ENCODE measurements at regions not wholly inside any gene's neighbourhood (a gene's known extent, or its start where the extent isn't known, plus 50 kb on each side); places are given as distances from the start of the nearest gene placed in this dataset.

GRCh38 chr2:83531206-83531826 lies 927.8 kb downstream of the SUCLG1 start:
- Histone ChIP-seq H3K4me1 (ENCODE audit: insufficient read depth) (no peaks in the 10 kb centered on the region), H3K36me3 (ENCODE audit: low read depth) (no peaks in the 10 kb centered on the region), H3K9ac (no peak overlapping the region), H3K27me3 (replicated peaks; ENCODE audit: insufficient read depth) (no peaks in the 10 kb centered on the region; the same call in 1 of the 2 replicates), H3K9me2 (ENCODE audit: insufficient read depth) (peaks cover 3% of the 10 kb centered on the region; the same call in 1 of the 2 replicates), H3K9me3 (ENCODE audit: low read depth) (no peaks in the 10 kb centered on the region), H2AFZ (no peak overlapping the region), H3F3A (ENCODE audit: insufficient read depth) (no peaks in the 10 kb centered on the region), H3K27ac (no peak overlapping the region), H4K20me1 (ENCODE audit: insufficient read depth) (no peaks in the 10 kb centered on the region), H3K4me2 (ENCODE audit: unreplicated experiment) (no peak overlapping the region), H3K79me2 (ENCODE audit: insufficient read depth) (no peaks in the 10 kb centered on the region), H3K4me3 (no peak overlapping the region)
- in situ Hi-C loops (cut with MboI) = no loop called here
- WGBS, 2 experiments (ENCODE audit: low coverage in 1 of 2, low lambda C conversion rate in 2 of 2, missing lambda C conversion rate in 2 of 2) = 11 to 14% methylated on average over 5 of the region's 5 CpGs
- no peak for DNase-seq
- no peak for TF ChIP-seq EZH2phosphoT487 (IDR thresholded peaks at IDR 0.05; ENCODE audit: insufficient read depth, low read depth)
- no peak for TF ChIP-seq EZH2 (IDR thresholded peaks at IDR 0.05; ENCODE audit: insufficient read depth, poor library complexity, severe bottlenecking)

- in situ Hi-C loops (cut with MboI) = no loop called here
- Histone ChIP-seq H3K27me3 (replicated peaks; ENCODE audit: insufficient read depth) (no peaks in the 10 kb centered on the region; the same call in 1 of the 2 replicates), H3K36me3 (ENCODE audit: low read depth) (no peaks in the 10 kb centered on the region), H3K27ac (no peak overlapping the region), H3K9me2 (ENCODE audit: insufficient read depth) (peaks cover 3% of the 10 kb centered on the region; the same call in 1 of the 2 replicates), H3F3A (ENCODE audit: insufficient read depth) (no peaks in the 10 kb centered on the region), H3K4me1 (ENCODE audit: insufficient read depth) (no peaks in the 10 kb centered on the region), H4K20me1 (ENCODE audit: insufficient read depth) (no peaks in the 10 kb centered on the region), H3K79me2 (ENCODE audit: insufficient read depth) (no peaks in the 10 kb centered on the region), H3K4me3 (no peak overlapping the region), H3K4me2 (ENCODE audit: unreplicated experiment) (no peak overlapping the region), H2AFZ (no peak overlapping the region), H3K9ac (no peak overlapping the region), H3K9me3 (ENCODE audit: low read depth) (no peaks in the 10 kb centered on the region)
- 17% methylated on average over 1 of the region's 1 CpG for WGBS, 2 experiments (ENCODE audit: low coverage in 1 of 2, low lambda C conversion rate in 2 of 2, missing lambda C conversion rate in 2 of 2)
- DNase-seq = no peak
- no peak for TF ChIP-seq EZH2phosphoT487 (IDR thresholded peaks at IDR 0.05; ENCODE audit: insufficient read depth, low read depth)
- TF ChIP-seq EZH2 (IDR thresholded peaks at IDR 0.05; ENCODE audit: insufficient read depth, poor library complexity, severe bottlenecking) = no peak
Measured at GRCh38 chr2:83528767-83529166, 930.3 kb downstream of the SUCLG1 start.

- in situ Hi-C loops (cut with MboI) = no loop called here
- no peak for TF ChIP-seq EZH2 (IDR thresholded peaks at IDR 0.05; ENCODE audit: insufficient read depth, poor library complexity, severe bottlenecking)
- TF ChIP-seq EZH2phosphoT487 (IDR thresholded peaks at IDR 0.05; ENCODE audit: insufficient read depth, low read depth) = no peak
- WGBS, 2 experiments (ENCODE audit: low coverage in 1 of 2, low lambda C conversion rate in 2 of 2, missing lambda C conversion rate in 2 of 2) = 50 to 53% methylated on average over 4 of the region's 4 CpGs
Measured at GRCh38 chr2:83522891-83523493, 936.1 kb downstream of the SUCLG1 start.

GRCh38 chr2:83517727-83518368 lies 941.2 kb downstream of the SUCLG1 start:
- 88 to 92% methylated on average over 31 to 42 of the region's 42 CpGs for WGBS, 2 experiments (ENCODE audit: low coverage in 1 of 2, low lambda C conversion rate in 2 of 2, missing lambda C conversion rate in 2 of 2)
- no peaks in the 10 kb centered on the region for H4K20me1 ChIP-seq (ENCODE audit: insufficient read depth)
- no peak overlapping the region for H3K9ac ChIP-seq
- H3K4me3 ChIP-seq = no peak overlapping the region
- in situ Hi-C loops (cut with MboI) = no loop called here
- H2AFZ ChIP-seq = no peak overlapping the region
- H3K36me3 ChIP-seq (ENCODE audit: low read depth) = no peaks in the 10 kb centered on the region
- H3K79me2 ChIP-seq (ENCODE audit: insufficient read depth) = no peaks in the 10 kb centered on the region
- no peak for DNase-seq
- H3K27me3 ChIP-seq (replicated peaks; ENCODE audit: insufficient read depth) = no peaks in the 10 kb centered on the region
- no peaks in the 10 kb centered on the region for H3K9me3 ChIP-seq (ENCODE audit: low read depth)
- no peak overlapping the region for H3K4me2 ChIP-seq (ENCODE audit: unreplicated experiment)
- H3K4me1 ChIP-seq (ENCODE audit: insufficient read depth) = no peaks in the 10 kb centered on the region
- no peaks in the 10 kb centered on the region for H3K9me2 ChIP-seq (ENCODE audit: insufficient read depth)
- TF ChIP-seq EZH2phosphoT487 (IDR thresholded peaks at IDR 0.05; ENCODE audit: insufficient read depth, low read depth) (no peak), EZH2 (IDR thresholded peaks at IDR 0.05; ENCODE audit: insufficient read depth, poor library complexity, severe bottlenecking) (no peak)
- no peak overlapping the region for H3K27ac ChIP-seq
- no peaks in the 10 kb centered on the region for H3F3A ChIP-seq (ENCODE audit: insufficient read depth)

More at GRCh38 chr2:83522891-83523493, 936.1 kb downstream of the SUCLG1 start:
- no peak overlapping the region for H3K9ac ChIP-seq
- H3K79me2 ChIP-seq (ENCODE audit: insufficient read depth) = no peaks in the 10 kb centered on the region
- H2AFZ ChIP-seq = no peak overlapping the region
- H3K36me3 ChIP-seq (ENCODE audit: low read depth) = no peaks in the 10 kb centered on the region
- no peaks in the 10 kb centered on the region; the same call in 1 of the 2 replicates for H3K27me3 ChIP-seq (replicated peaks; ENCODE audit: insufficient read depth)
- H3K4me2 ChIP-seq (ENCODE audit: unreplicated experiment) = no peak overlapping the region
- no peaks in the 10 kb centered on the region for H3K9me3 ChIP-seq (ENCODE audit: low read depth)
- H3K27ac ChIP-seq = no peak overlapping the region
- no peak for DNase-seq
- no peaks in the 10 kb centered on the region for H3K9me2 ChIP-seq (ENCODE audit: insufficient read depth)
- H4K20me1 ChIP-seq (ENCODE audit: insufficient read depth) = no peaks in the 10 kb centered on the region
- H3K4me1 ChIP-seq (ENCODE audit: insufficient read depth) = no peaks in the 10 kb centered on the region
- no peak overlapping the region for H3K4me3 ChIP-seq
- H3F3A ChIP-seq (ENCODE audit: insufficient read depth) = no peaks in the 10 kb centered on the region

All from GM23248 (cell line).